GM19395 (cell line): ENCODE measurements at regions not wholly inside any gene's neighbourhood (a gene's known extent, or its start where the extent isn't known, plus 50 kb on each side); places are given as distances from the start of the nearest gene placed in this dataset.

Experiments used
- ATAC-seq: cut with Tn5 transposase; IDR thresholded peaks from one replicate; pipeline ENCODE4 v1.9.1; 2021; ENCODE audit warnings: mild to moderate bottlenecking, moderate library complexity; ENCODE audit not compliant: unreplicated experiment

- no peak for ATAC-seq
These were observed 599.9 kb upstream of the RGS18 start for GRCh38 chr1:191558379-191558778.

DNA sequence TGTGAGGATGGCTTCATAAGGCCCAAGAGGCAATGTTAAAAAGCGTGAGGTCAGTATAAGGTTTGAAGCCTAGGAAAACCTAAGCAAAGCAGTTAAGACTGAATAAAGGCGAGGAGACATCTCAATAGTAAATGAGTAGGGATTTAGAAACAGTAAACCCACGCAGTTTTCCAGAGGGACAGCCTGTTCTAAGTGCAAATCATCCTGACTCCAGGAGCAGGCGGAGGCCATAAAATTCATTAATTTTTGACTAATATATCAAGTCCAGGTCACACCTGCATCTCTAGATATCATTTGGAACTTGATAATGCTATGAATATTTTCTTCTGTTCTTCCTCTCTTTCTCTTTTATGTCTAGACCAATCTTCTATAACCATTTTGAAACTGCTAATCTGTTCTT lies 597.0 kb upstream of the RGS18 start:
- ATAC-seq, result no peak

- no peak for ATAC-seq
These were observed 594.0 kb upstream of the RGS18 start for GRCh38 chr1:191564275-191564674.

DNA sequence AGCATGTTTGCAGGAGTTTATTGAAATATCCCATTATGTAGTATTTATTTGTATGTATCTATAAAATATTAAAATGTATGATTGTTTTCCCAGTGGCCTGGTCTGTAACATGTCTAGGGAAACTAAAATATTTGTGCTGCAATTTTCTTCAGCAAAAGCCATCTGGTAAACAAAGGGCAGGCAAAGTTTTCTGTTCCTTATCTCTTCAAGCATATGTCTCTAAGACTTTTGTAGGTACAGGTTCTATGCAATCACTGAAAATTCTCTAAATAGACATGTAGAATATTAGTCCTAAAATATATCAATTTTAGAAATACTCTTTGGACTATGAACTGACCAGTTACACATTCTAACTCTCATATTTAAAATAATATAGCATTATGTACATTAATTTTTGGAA lies 585.8 kb upstream of the RGS18 start:
- ATAC-seq, result no peak

GRCh38 chr1:191575180-191575579 lies 583.1 kb upstream of the RGS18 start:
- no peak for ATAC-seq

- no peak for ATAC-seq
These were observed 582.5 kb upstream of the RGS18 start for GRCh38 chr1:191575746-191576145.

DNA sequence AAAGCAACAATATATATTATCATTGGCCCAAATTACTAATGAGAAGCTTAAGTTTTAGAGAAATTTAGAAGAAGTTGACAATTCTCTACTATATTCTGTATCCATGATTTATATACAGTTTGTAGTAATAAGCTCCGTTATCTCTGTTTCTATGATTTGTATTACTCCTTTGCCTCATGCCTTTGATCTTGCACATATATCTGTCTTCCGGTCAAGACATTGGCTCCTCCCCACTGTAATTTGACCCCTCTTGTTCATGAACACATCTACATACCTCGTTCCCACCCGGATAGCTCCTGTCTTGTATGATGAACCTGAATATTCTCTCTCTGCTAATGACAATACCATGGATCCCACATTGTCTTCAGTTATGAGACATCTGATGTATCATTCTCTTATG lies 581.0 kb upstream of the RGS18 start:
- no peak for ATAC-seq

DNA sequence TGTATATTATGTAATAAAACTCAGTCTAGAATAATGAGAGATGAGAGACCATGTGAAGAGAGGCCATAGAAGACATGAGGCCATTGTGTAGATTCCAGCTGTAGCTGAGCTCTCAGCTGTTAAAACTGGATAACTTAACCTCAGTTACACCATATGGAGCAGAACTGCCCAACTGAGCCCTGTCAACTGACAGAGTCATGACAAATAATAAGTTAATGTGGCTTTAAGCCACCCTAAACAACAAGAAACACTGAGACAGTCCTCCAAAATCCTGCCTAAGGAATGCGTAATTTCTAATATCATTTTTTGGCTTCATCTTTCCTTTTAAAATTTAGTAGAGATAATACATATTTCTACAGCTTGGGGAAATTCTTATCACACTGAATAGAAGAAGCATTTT lies 580.0 kb upstream of the RGS18 start:
- ATAC-seq, result no peak

DNA sequence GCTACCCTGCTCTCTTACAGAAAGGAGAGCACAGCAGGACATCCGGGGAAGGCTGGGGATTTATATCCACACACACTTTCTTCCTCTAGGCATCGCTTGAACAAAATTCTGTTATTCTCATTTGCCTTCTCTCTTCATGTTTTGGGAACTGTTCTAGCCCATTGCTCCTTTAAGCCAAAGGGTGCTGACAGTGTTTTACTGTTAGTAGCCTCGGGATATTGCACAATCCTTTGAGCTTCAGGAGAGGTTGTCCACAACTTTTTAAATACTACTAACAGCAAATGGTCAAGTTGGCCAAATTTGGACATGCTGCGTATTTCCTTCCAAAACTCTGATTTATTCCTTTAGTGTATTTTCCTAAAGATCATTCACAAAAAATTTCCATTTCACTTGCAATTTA lies 579.2 kb upstream of the RGS18 start:
- ATAC-seq, result no peak

- peak; percentile 87 for ATAC-seq
These were observed 576.1 kb upstream of the RGS18 start for GRCh38 chr1:191582169-191582568.

DNA sequence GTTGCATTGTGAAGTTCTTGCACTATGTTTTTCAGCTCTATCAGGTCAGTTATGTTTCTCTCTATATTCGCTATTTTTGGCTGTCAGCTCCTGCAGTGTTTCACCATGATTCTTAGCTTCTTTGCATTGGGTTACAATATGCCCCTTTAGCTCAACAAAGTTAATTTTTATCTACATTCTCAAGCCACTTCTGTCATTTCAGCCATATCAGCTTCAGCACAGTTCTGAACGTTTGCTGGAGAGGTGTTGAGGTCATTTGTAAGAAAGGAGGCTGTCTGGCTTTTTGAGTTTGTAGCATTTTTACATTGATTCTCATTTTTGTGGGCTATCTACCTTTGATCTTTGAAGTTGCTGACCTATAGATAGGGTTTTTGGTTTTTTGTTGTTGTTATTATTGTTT lies 573.2 kb upstream of the RGS18 start:
- ATAC-seq, result no peak

DNA sequence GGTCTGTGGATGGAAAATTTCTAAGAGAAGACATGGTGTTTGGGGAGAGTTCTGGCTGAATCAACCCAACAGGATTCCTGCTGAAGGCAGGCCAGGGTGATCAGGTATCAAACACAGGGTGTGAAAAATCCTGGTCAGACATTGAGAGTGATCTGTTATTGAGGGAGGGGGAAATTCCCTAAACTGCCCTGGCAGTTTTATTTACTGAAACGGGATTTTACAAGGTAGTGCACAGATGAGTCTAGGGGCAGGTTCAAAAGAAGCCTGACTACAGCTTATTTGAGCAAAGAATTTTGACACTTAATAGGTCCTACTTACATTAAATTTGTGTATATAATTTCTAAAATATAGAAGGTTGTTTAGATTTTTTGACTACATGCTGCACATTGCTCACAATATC lies 569.4 kb upstream of the RGS18 start:
- no peak for ATAC-seq

- no peak for ATAC-seq
These were observed 568.7 kb upstream of the RGS18 start for GRCh38 chr1:191589536-191589935.

DNA sequence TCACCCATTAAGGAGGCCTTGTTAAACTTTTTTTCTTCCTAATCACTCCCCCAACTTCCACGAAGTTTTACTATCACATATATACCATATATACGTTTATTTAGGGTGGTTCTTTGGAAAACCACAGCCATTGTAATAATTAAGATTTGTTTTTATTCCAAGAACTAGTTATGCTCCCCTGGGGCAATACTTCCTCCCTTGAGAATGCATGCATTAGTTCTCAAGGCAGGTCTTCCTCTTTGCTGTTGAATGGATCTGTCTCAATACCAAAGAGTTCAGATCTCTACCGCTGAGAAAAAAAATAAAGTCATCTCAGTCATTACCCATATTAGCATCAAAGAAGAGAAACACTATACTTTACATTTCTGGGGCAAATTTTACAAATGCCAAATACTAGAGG lies 567.7 kb upstream of the RGS18 start:
- no peak for ATAC-seq

- ATAC-seq, result no peak
These were observed 566.2 kb upstream of the RGS18 start for GRCh38 chr1:191592039-191592438.

GRCh38 chr1:191592907-191593306 lies 565.4 kb upstream of the RGS18 start:
- no peak for ATAC-seq

DNA sequence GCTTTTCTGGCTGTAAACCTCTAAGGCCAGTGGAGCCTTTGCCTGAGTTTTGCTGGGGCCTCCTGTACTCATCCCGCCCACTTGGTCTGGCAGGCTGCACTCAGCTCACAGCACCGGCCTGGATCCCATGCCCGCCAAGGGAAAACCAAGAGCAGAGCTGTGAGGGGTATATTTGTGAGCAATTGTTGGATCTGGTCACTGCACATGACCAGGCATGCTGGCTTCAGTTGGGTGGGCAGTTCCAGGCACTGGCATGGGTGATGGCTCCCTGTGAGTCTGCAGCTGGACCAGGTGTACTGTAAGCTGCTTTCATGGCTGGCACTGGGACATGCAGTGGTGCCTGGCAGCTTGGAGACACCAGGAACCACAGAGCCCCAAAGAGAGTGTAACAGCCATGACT lies 563.1 kb upstream of the RGS18 start:
- ATAC-seq, result no peak

- no peak for ATAC-seq
These were observed 549.9 kb upstream of the RGS18 start for GRCh38 chr1:191608367-191608766.

DNA sequence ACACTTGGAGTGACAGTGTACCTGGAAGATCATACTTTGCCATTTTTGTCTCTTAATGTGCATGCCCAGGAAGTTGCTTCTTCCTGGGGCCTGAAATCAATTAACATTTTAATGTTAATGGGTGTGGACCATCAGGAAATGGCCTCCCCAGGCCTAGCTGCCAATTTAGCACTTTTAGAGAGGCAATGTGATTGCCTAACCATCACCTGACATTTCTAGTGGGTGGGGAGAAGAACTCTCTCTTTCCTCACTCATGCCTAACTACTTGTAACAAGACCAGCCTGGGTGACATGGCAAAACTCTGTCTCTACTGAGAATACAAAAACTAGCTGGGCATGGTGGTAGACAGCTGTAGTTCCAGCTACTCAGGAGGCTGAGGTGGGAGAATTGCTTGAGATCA lies 549.0 kb upstream of the RGS18 start:
- ATAC-seq, result no peak

- no peak for ATAC-seq
These were observed 543.0 kb upstream of the RGS18 start for GRCh38 chr1:191615101-191615821.

GRCh38 chr1:191618181-191618580 lies 540.1 kb upstream of the RGS18 start:
- ATAC-seq, result no peak

GRCh38 chr1:191620883-191621282 lies 537.4 kb upstream of the RGS18 start:
- ATAC-seq, result no peak

GRCh38 chr1:191624044-191624443 lies 534.2 kb upstream of the RGS18 start:
- ATAC-seq, result no peak
